ENCODE measurements at regions not wholly inside any gene's neighbourhood (a gene's known extent, or its start where the extent isn't known, plus 50 kb on each side); places are given as distances from the start of the nearest gene placed in this dataset.

GRCh38 chr18:77539860-77540259 lies 290.2 kb downstream of the GALR1 start:
- no peak for TF ChIP-seq ISL1 (CRISPR knock-in tag; IDR thresholded peaks at IDR 0.05)
- no peak for TF ChIP-seq CSDC2 (CRISPR knock-in tag; IDR thresholded peaks at IDR 0.05)
- TF ChIP-seq PPARA (CRISPR knock-in tag; IDR thresholded peaks at IDR 0.05; ENCODE audit: borderline replicate concordance), result no peak
- TF ChIP-seq ZFP3 (CRISPR knock-in tag; IDR thresholded peaks at IDR 0.05), result no peak
- no peak for TF ChIP-seq ZNF8 (CRISPR knock-in tag; IDR thresholded peaks at IDR 0.05)
- TF ChIP-seq PATZ1 (CRISPR knock-in tag; IDR thresholded peaks at IDR 0.05; ENCODE audit: borderline replicate concordance), result no peak
- no peak for TF ChIP-seq ESRRG (CRISPR knock-in tag; IDR thresholded peaks at IDR 0.05)
- no peak for TF ChIP-seq ZC3H10 (CRISPR knock-in tag; IDR thresholded peaks at IDR 0.05)
- no peak for TF ChIP-seq SNAI2 (CRISPR knock-in tag; IDR thresholded peaks at IDR 0.05)
- no peak for TF ChIP-seq CREB5 (CRISPR knock-in tag; IDR thresholded peaks at IDR 0.05; ENCODE audit: low read depth)
- no peak for TF ChIP-seq TSHZ2 (CRISPR knock-in tag; IDR thresholded peaks at IDR 0.05)
- TF ChIP-seq ZNF565 (CRISPR knock-in tag; conservative IDR thresholded peaks at IDR 0.05; ENCODE audit: low read depth), result no peak

GRCh38 chr18:77544792-77545191 lies 295.1 kb downstream of the GALR1 start:
- TF ChIP-seq PPARA (CRISPR knock-in tag; IDR thresholded peaks at IDR 0.05; ENCODE audit: borderline replicate concordance) (no peak), ISL1 (CRISPR knock-in tag; IDR thresholded peaks at IDR 0.05) (no peak), OSR1 (CRISPR knock-in tag; IDR thresholded peaks at IDR 0.05) (no peak), CSRNP3 (CRISPR knock-in tag; IDR thresholded peaks at IDR 0.05) (no peak), PATZ1 (CRISPR knock-in tag; IDR thresholded peaks at IDR 0.05; ENCODE audit: borderline replicate concordance) (no peak), ZFP30 (CRISPR knock-in tag; IDR thresholded peaks at IDR 0.05) (no peak), CSDC2 (CRISPR knock-in tag; IDR thresholded peaks at IDR 0.05) (no peak), SNAI2 (CRISPR knock-in tag; IDR thresholded peaks at IDR 0.05) (no peak), CREB5 (CRISPR knock-in tag; IDR thresholded peaks at IDR 0.05; ENCODE audit: low read depth) (no peak), ESRRG (CRISPR knock-in tag; IDR thresholded peaks at IDR 0.05) (no peak), ZFP3 (CRISPR knock-in tag; IDR thresholded peaks at IDR 0.05) (no peak), RARB (CRISPR knock-in tag; IDR thresholded peaks at IDR 0.05) (no peak)
- no peak for ATAC-seq

More at GRCh38 chr18:77539860-77540259, 290.2 kb downstream of the GALR1 start:
- ATAC-seq, result no peak

GRCh38 chr18:77547757-77548156 lies 298.1 kb downstream of the GALR1 start:
- TF ChIP-seq GLIS3 (CRISPR knock-in tag; IDR thresholded peaks at IDR 0.05), result no peak
- TF ChIP-seq CREB5 (CRISPR knock-in tag; IDR thresholded peaks at IDR 0.05; ENCODE audit: low read depth), result no peak
- TF ChIP-seq PATZ1 (CRISPR knock-in tag; IDR thresholded peaks at IDR 0.05; ENCODE audit: borderline replicate concordance), result no peak
- TF ChIP-seq ZNF565 (CRISPR knock-in tag; conservative IDR thresholded peaks at IDR 0.05; ENCODE audit: low read depth), result no peak
- TF ChIP-seq RARB (CRISPR knock-in tag; IDR thresholded peaks at IDR 0.05), result no peak
- no peak for TF ChIP-seq BACH2 (CRISPR knock-in tag; IDR thresholded peaks at IDR 0.05; ENCODE audit: borderline replicate concordance)
- no peak for TF ChIP-seq ESRRG (CRISPR knock-in tag; IDR thresholded peaks at IDR 0.05)
- no peak for TF ChIP-seq SNAI2 (CRISPR knock-in tag; IDR thresholded peaks at IDR 0.05)
- ATAC-seq, result no peak
